ENCODE measurements at regions not wholly inside any gene's neighbourhood (a gene's known extent, or its start where the extent isn't known, plus 50 kb on each side); places are given as distances from the start of the nearest gene placed in this dataset.

DNA sequence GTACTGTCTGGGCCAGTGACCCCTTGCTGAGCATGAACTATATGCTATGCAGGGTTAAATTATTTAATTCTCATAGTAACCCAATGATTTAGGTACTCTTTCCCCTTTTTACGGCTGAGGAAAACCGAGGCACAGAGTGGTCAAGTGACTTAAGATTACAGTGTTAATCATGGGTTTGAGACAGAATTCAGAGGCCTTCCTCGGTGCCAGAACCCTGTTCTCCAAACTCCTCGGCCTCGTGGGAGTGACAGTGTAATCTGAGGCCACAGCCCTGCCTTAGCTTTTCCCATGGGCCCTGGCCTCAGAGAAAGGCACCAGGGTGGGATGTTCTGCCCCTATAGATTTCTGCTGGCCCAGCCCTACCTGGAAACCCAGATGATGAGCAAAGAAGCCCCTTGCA, 86.4 kb upstream of the ZNF648 start:
- WGBS, 3 donors: 82 to 92% (median 87%) methylated on average over 5 of the region's 5 CpGs
- intact Hi-C loops (cut with DNase I): loop anchor here in 2 of 4 donors (10.0 kb wide), 2 partner anchors 57 to 157 kb away; no protein-coding TSS in a partner anchor
- no peaks in the 10 kb centered on the region for H3K27me3 ChIP-seq
- no peak overlapping the region for H3K4me3 ChIP-seq
- TF ChIP-seq, protein P1, sequence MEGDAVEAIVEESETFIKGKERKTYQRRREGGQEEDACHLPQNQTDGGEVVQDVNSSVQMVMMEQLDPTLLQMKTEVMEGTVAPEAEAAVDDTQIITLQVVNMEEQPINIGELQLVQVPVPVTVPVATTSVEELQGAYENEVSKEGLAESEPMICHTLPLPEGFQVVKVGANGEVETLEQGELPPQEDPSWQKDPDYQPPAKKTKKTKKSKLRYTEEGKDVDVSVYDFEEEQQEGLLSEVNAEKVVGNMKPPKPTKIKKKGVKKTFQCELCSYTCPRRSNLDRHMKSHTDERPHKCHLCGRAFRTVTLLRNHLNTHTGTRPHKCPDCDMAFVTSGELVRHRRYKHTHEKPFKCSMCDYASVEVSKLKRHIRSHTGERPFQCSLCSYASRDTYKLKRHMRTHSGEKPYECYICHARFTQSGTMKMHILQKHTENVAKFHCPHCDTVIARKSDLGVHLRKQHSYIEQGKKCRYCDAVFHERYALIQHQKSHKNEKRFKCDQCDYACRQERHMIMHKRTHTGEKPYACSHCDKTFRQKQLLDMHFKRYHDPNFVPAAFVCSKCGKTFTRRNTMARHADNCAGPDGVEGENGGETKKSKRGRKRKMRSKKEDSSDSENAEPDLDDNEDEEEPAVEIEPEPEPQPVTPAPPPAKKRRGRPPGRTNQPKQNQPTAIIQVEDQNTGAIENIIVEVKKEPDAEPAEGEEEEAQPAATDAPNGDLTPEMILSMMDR (IDR thresholded peaks at IDR 0.05): no peak
- TF ChIP-seq POLR2A (IDR thresholded peaks at IDR 0.05) (no peak), EP300 (IDR thresholded peaks at IDR 0.05) (no peak)
- no peaks in the 10 kb centered on the region for H3K9me3 ChIP-seq
- no peak overlapping the region for H3K27ac ChIP-seq
- peaks cover 19% of the 10 kb centered on the region for H3K4me1 ChIP-seq (ENCODE audit: insufficient read depth)
- DNase-seq: no peak
- H3K36me3 ChIP-seq: no peaks in the 10 kb centered on the region

DNA sequence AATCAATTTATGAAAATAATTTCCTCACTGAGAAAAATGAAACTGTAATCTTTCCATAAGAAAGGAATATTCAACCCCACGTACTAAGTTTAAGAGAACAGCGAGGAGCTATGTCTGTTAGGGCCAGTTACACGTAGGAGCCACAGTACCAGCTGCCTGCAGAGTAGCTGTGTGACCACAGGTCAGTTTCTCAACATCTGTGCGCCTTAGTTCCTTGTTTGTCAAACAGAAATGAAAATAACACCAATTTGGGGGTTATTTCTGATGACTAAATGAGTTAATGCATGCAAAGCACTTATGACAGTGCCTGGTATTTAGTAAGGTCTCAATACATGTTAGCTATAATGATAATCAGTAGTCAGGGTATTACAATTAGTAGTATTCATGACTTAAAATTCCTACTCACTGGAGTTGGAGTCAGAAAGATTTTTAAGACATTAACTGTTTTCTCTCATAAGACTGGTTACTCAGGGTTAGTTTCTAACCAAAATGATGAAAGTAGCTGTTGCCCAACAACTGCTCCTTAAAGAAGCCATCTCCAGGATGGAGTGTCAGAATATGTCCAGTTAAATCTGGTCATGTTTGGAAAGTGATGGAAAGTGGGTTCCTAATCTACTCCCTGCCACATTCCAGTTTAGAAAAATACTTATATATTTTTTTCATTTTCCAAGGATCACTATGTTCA, 85.8 kb upstream of the ZNF648 start:
- Histone ChIP-seq H3K4me3 (no peak overlapping the region), H3K9me3 (no peaks in the 10 kb centered on the region), H3K36me3 (no peaks in the 10 kb centered on the region), H3K27me3 (no peaks in the 10 kb centered on the region), H3K4me1 (ENCODE audit: insufficient read depth) (peaks cover 20% of the 10 kb centered on the region), H3K27ac (no peak overlapping the region)
- DNase-seq: no peak
- TF ChIP-seq EP300 (IDR thresholded peaks at IDR 0.05) (no peak), POLR2A (IDR thresholded peaks at IDR 0.05) (no peak)
- TF ChIP-seq, protein P1 (IDR thresholded peaks at IDR 0.05): no peak
- WGBS, 3 donors: 77 to 92% (median 83%) methylated on average over 4 of the region's 4 CpGs
- intact Hi-C loops (cut with DNase I): loop anchor here in 2 of 4 donors (10.0 kb wide), 2 partner anchors 58 to 158 kb away; no protein-coding TSS in a partner anchor

DNA sequence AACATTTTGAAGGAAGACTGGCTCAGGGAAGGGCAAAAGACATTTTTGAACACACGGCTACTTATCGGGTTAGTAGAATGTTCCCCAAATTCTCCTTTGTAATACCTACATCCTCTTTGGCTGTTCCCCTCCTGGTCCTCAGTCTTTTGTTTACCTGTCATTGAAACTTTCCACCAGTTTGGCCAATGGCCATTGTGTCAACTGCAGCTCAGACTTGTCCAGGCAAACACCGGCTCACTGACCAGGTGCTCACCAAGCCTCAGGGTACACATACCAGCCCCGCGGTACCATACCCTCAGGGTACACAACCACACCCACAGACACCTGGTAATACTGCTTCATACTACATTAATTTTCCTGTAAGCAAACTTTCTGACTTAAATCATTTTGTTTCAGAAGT, 84.8 kb upstream of the ZNF648 start:
- Histone ChIP-seq H3K36me3 (no peaks in the 10 kb centered on the region), H3K4me3 (no peak overlapping the region), H3K27ac (no peak overlapping the region), H3K4me1 (ENCODE audit: insufficient read depth) (peaks cover 20% of the 10 kb centered on the region), H3K9me3 (no peaks in the 10 kb centered on the region), H3K27me3 (no peaks in the 10 kb centered on the region)
- 84 to 97% (median 88%) methylated on average over 5 of the region's 5 CpGs for WGBS, 3 donors
- DNase-seq: no peak
- TF ChIP-seq, protein P1 (IDR thresholded peaks at IDR 0.05): no peak
- no peak for TF ChIP-seq EP300 (IDR thresholded peaks at IDR 0.05)
- intact Hi-C loops (cut with DNase I): loop anchor here in 2 of 4 donors (10.0 kb wide), 2 partner anchors 59 to 159 kb away; no protein-coding TSS in a partner anchor

DNA sequence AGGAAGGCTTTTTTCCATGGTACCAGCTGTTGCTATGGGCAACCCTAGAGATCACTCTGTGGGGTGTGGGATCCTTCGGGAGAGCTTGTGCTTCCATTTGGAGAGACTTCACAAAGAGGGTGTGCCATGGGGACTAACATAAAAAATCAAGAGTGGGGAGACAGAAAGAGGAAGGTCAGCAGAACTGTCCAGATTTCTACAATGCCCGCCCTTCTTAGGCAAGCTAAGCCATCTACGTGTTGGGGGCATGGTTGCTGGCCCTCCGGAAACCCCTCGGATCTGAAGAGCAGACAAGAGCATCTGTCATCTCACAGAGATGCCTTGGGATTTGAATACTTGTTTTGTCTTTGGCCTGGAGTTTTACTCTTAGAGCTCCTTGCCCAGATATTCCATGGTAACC, 83.9 kb upstream of the ZNF648 start:
- intact Hi-C loops (cut with DNase I): loop anchor here (2.0 to 10.0 kb wide), 5 partner anchors 53 to 251 kb away; partner anchors contain the start of gene GLUL (in 2 of the 4)
- Histone ChIP-seq H3K4me1 (ENCODE audit: insufficient read depth) (peaks cover 20% of the 10 kb centered on the region), H3K36me3 (no peaks in the 10 kb centered on the region), H3K9me3 (no peaks in the 10 kb centered on the region), H3K27me3 (no peaks in the 10 kb centered on the region), H3K4me3 (no peak overlapping the region), H3K27ac (peak overlapping the region; percentile 82 to 91)
- DNase-seq: no peak
- WGBS, 3 donors: 80 to 90% (median 90%) methylated on average over 5 of the region's 5 CpGs
- TF ChIP-seq POLR2A (IDR thresholded peaks at IDR 0.05): no peak

DNA sequence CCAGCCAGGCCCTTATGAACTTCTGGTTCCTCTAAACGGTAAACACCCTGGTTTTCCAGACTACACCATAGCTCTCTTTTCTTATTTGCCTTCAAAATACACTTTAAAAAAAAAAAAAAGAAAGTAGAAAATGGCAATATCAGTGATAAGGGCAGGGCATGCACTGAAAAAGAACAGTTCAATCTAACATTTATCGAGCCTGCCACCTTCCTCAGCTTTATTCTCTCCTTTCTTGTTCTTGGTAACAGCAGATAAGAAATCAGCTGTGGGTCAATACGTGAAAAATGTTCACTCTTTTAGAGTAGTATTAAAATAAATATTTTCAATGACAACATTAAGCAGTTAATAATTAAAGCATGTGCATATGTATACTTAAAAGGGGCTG, 83.1 kb upstream of the ZNF648 start:
- intact Hi-C loops (cut with DNase I): loop anchor here (2.0 to 10.0 kb wide), 7 partner anchors 54 to 253 kb away; partner anchors contain the start of gene GLUL (in 2 of the 4)
- H3K4me3 ChIP-seq: no peak overlapping the region
- DNase-seq: no peak
- peaks cover 20% of the 10 kb centered on the region for H3K4me1 ChIP-seq (ENCODE audit: insufficient read depth)
- H3K36me3 ChIP-seq: no peaks in the 10 kb centered on the region
- H3K27ac ChIP-seq: peak overlapping the region; percentile 82 to 91
- H3K27me3 ChIP-seq: no peaks in the 10 kb centered on the region
- TF ChIP-seq, protein P1 (IDR thresholded peaks at IDR 0.05): no peak
- TF ChIP-seq EP300 (IDR thresholded peaks at IDR 0.05) (no peak), POLR2A (IDR thresholded peaks at IDR 0.05) (no peak)
- H3K9me3 ChIP-seq: no peaks in the 10 kb centered on the region
- 7 to 15% (median 13%) methylated on average over 3 of the region's 3 CpGs for WGBS, 3 donors

Data from ovary (tissue), 7 donors.